NCI-H345 treated with DMSO at 0.1 percent for 48 hours (cell line): ENCODE measurements at regions not wholly inside any gene's neighbourhood (a gene's known extent, or its start where the extent isn't known, plus 50 kb on each side); places are given as distances from the start of the nearest gene placed in this dataset.
"Not testable (repeated sequence)": the region's sequence is repeated elsewhere in the genome, so short reads cannot be mapped to it uniquely, and the experiment has no call there.

Experiments
- DNase-seq: peaks from one replicate; lab custom pipeline; 2025; ENCODE audit not compliant: unreplicated experiment; lab: John Stamatoyannopoulos, UW

DNA sequence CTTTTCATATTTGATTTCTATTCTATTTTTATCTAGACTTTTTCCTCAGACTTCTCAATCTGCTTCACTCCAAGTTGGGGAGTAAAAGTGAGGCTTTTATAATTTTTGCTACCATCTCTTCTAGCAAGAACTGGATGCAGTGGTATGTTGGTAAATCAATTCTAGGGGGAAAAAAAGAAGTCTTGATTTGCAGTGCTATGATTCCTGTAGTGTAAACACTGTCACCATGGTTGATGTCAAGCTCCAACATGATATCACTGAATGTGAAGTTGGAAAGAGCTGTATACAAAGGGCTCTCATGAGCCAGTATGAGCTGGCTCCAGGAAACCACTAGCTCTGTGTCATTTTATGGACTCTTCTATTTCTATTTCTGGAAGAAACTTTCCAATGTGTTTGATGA is 439.2 kb downstream of the NTRK2 start:
- DNase-seq: no peak

DNA sequence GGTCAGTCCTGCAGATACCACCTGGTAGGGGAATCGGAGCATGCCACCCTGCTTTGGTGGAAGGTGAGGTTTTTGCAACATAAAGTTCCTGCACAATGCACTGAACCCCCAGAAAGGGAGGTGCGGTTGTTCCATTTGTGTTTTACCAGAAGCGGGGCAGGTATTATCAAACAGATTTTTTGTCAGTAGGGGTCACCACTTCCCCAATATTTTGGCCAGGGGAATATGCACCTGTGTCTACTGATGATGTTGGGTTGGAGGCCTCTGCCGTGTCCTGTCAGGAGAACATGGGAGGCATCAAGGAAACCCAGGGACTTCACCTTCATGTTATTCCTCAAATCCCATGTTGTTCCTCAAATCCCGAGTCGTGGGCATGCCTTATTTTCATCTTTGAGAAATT is 438.7 kb downstream of the NTRK2 start:
- DNase-seq: no peak

- no peak for DNase-seq
Measured at GRCh38 chr9:85089188-85089969, 419.9 kb downstream of the NTRK2 start.

DNA sequence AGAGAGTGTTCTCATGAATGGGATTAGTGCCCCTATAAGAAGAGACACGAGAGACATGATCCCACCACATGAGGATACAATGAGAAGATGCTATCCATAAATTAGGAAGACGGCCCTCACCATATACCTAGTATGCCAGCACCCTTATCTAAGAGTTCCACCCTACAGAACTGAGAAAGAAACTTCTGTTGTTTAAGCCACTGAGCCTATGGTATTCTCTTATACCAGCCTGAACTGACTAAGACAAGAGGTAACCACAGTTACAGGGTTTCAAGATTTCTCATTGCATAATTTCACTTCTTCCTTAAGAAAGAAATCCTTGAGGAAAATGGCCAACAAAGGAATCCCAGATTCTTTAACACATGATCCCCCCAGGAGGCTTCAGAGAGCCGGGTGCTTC is 412.4 kb downstream of the NTRK2 start:
- no peak for DNase-seq

DNA sequence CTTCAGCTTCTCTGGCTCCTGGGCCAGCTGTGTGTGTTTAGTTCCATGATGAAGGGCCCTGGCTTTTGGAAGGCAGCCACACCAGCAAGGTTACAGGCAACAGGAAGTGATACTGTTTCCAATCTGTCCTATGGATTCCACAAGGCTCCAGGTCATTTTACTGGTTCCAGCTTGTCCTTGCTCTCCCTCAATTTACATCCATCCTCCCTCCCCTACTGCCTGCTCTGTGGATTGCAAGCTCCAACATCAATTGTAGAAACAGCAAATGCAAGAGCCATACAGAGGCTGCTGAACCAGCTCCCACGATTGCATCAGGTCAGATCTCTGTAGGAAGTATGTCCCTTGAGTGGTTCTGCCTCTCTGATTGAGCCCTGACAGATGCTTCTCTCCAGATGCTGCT is 409.8 kb downstream of the NTRK2 start:
- no peak for DNase-seq

DNA sequence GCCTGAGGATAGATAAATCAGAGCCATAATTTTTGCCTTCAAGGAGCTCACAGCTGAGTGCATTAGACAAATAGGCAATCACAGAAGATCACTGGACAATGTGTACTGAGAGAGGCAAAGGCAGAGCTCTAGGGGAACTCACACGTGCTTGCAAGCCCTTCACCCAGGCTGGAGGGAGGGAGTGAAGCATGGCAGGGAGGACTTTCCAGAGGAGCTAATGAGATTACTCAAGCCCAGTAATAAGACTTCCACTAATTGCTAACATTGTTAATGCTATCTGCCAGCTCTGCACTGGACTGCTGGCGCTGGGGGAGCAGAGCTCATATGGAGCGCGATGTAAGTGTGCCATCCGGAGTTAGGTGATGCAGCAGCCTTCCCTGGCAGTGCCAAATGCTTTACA is 408.4 kb downstream of the NTRK2 start:
- no peak for DNase-seq

GRCh38 chr9:85077146-85077545 is 407.6 kb downstream of the NTRK2 start:
- DNase-seq: not testable (repeated sequence)
